Spleen (tissue), 11 donors: ENCODE measurements at regions not wholly inside any gene's neighbourhood (a gene's known extent, or its start where the extent isn't known, plus 50 kb on each side); places are given as distances from the start of the nearest gene placed in this dataset.

ENCODE experiments used
- DNase-seq: peaks from one replicate; pipeline ENCODE4 v3.0.0-alpha.2; 2020
- H3K27ac ChIP-seq, 8 donors: fragments of 200-600 bp; sonication (generic) in 7 of 8; 1 replicate in 4 of 8; 2 replicates in 4 of 8; pipeline versions ENCODE4 v1.5.0 to v1.8.0; 2016 to 2021; ENCODE audit warnings: inconsistent platforms in 4 of 8, mild to moderate bottlenecking in 4 of 8, moderate library complexity in 1 of 8
- H3K27me3 ChIP-seq, 7 donors: fragments of 200-600 bp; sonication (generic) in 6 of 7; replicated peaks in 1 of 7; 1 replicate in 4 of 7; 2 replicates in 3 of 7; pipeline versions ENCODE4 v1.5.0 to v1.8.0; 2016 to 2021; ENCODE audit warnings: inconsistent platforms in 3 of 7, mild to moderate bottlenecking in 1 of 7
- H3K36me3 ChIP-seq, 6 donors: fragments of 200-600 bp; sonication (generic) in 5 of 6; 1 replicate in 4 of 6; 2 replicates in 2 of 6; pipeline versions ENCODE4 v1.5.0 to v1.8.0; 2016 to 2021; ENCODE audit warnings: inconsistent platforms in 2 of 6
- H3K4me1 ChIP-seq, 6 donors: fragments of 200-600 bp; sonication (generic) in 5 of 6; 1 replicate in 3 of 6; 2 replicates in 3 of 6; pipeline versions ENCODE4 v1.5.0 to v1.8.0; 2016 to 2021; ENCODE audit warnings: inconsistent platforms in 3 of 6
- H3K4me3 ChIP-seq, 8 donors: fragments of 200-600 bp; sonication (generic) in 7 of 8; 1 replicate in 4 of 8; 2 replicates in 4 of 8; pipeline versions ENCODE4 v1.5.0 to v1.8.0; 2016 to 2021; ENCODE audit warnings: inconsistent platforms in 4 of 8, mild to moderate bottlenecking in 4 of 8, moderate library complexity in 2 of 8
- H3K9me3 ChIP-seq, 8 donors: fragments of 200-600 bp; sonication (generic) in 7 of 8; 1 replicate in 4 of 8; 2 replicates in 4 of 8; pipeline versions ENCODE4 v1.5.0 to v1.8.0; 2016 to 2021; ENCODE audit warnings: inconsistent platforms in 4 of 8
- POLR2A ChIP-seq, 3 donors: fragments of 450-650 bp; IDR thresholded peaks; one replicate each; pipeline ENCODE4 v1.5.1; 2017; ENCODE audit warnings: antibody characterized with exemption in 3 of 3, mild to moderate bottlenecking in 1 of 3
- POLR2AphosphoS5 ChIP-seq, 3 donors: sonication (generic); formaldehyde crosslinking; IDR thresholded peaks; one replicate each; pipeline ENCODE4 v1.5.1; 2017; ENCODE audit warnings: antibody characterized with exemption in 3 of 3
- WGBS, 5 donors: extraction: QIAGEN DNeasy Blood & Tissue Kit in 3 of 5; methylation state at CpG; one replicate each; pipeline versions ENCODE4 v1.1.5 to v1.1.7; 2013 to 2018; 5-methylcytosine and 5-hydroxymethylcytosine counted together
- intact Hi-C: fragments of 100-400 bp; cut with DNase I; formaldehyde crosslinking; loops from one replicate; pipeline ENCODE4 v1.15.0; 2023; ENCODE audit warnings: low total_unique reads
- TF ChIP-seq, protein P1 (sequence below), 11 experiments: fragments of 200-600 bp in 7 of 11; fragments of 450-650 bp in 4 of 11; sonication (generic) in 4 of 11; IDR thresholded peaks in 8 of 11; conservative IDR thresholded peaks in 3 of 11; 1 replicate in 7 of 11; 2 replicates in 4 of 11; pipeline versions ENCODE4 v1.4.0 to v1.8.0; 2016 to 2021; ENCODE audit warnings: antibody characterized with exemption in 11 of 11, inconsistent platforms in 4 of 11, mild to moderate bottlenecking in 1 of 11
- donor health status: healthy with polysubstance abuse.
- donor health status: DM: no; HTN: no; CAD: no; lungs with moderate emphysema.
- donor health status: DM: no; HTN: no; CAD: no.
- donor health status: Bipolar disorder and iron deficiency.
- donor health status: healthy.
- donor health status: DM: no; HTN: no; CAD: no.
- donor health status: DM: yes; HTN: yes; CAD: no.

DNA sequence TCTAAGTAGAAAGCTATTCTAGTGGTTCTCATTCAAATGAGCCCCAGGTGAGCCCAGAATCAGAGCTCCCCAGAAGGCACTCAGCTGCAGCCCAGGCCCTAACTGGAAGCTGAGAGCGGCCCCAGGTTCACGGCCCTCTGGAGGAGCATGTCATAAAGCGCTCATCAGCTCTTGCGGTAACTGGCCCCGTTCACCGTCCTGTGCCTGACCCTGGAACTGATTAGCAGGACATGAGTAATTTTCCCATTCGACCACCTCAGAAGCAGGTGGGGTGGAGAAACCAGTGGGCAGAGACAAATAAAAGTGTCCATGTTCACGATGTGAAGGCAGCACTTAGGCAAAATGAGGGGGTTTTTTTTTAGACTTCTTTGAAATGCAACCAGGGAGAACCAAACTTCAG lies 136.1 kb upstream of the LYZL2 start:
- DNase-seq, result no peak

DNA sequence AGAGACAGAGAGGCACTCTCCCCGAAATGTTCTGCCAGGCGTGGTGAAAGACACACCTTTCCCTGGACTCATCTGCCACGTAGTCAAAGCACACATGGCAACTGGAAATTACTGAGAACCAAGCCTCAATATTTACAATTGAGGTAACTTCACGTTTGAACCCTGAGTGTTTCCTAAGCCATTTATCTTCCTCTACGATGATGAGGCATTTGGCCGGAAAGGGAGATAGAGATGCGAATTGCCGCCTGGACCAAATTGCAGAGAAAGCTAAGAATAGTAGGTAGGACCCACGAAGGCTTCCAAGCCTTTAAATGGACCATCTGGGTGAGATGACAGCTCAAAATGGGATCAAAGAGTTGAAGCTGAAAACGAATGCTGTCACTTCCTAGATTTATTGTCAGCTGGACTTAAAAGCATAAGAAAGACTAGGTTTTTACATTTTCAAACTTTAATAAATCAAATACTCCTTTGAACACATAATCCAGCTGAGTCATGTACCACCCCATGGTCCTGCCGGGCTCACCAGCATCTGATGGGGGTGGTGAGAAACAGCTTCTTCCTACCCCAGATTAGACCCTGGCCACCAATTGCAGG lies 135.6 kb upstream of the LYZL2 start:
- no peak for TF ChIP-seq POLR2AphosphoS5 (IDR thresholded peaks at IDR 0.05)
- TF ChIP-seq, protein P1, sequence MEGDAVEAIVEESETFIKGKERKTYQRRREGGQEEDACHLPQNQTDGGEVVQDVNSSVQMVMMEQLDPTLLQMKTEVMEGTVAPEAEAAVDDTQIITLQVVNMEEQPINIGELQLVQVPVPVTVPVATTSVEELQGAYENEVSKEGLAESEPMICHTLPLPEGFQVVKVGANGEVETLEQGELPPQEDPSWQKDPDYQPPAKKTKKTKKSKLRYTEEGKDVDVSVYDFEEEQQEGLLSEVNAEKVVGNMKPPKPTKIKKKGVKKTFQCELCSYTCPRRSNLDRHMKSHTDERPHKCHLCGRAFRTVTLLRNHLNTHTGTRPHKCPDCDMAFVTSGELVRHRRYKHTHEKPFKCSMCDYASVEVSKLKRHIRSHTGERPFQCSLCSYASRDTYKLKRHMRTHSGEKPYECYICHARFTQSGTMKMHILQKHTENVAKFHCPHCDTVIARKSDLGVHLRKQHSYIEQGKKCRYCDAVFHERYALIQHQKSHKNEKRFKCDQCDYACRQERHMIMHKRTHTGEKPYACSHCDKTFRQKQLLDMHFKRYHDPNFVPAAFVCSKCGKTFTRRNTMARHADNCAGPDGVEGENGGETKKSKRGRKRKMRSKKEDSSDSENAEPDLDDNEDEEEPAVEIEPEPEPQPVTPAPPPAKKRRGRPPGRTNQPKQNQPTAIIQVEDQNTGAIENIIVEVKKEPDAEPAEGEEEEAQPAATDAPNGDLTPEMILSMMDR (IDR thresholded peaks at IDR 0.05 in 8 of 11, conservative IDR thresholded peaks at IDR 0.05 in 3 of 11), result no peak
- Histone ChIP-seq H3K36me3 (no peaks in the 10 kb centered on the region), H3K27me3 (no peaks in the 10 kb centered on the region), H3K27ac (no peak overlapping the region), H3K4me3 (no peak overlapping the region), H3K4me1 (peaks cover 0 to 4% (median 0%) of the 10 kb centered on the region in 6 donors), H3K9me3 (peaks cover 0 to 22% (median 10%) of the 10 kb centered on the region in 8 donors)
- intact Hi-C loops, result no loop called here
- DNase-seq, result no peak
- 56 to 81% (median 69%) methylated on average over 11 of the region's 11 CpGs for WGBS, 5 donors

More for the DNA sequence above, 136.1 kb upstream of the LYZL2 start:
- 78 to 88% (median 84%) methylated on average over 6 to 8 of the region's 8 CpGs for WGBS, 5 donors
- Histone ChIP-seq H3K36me3 (no peaks in the 10 kb centered on the region), H3K9me3 (peaks cover 4 to 27% (median 15%) of the 10 kb centered on the region in 8 donors), H3K4me3 (no peak overlapping the region), H3K27ac (no peak overlapping the region), H3K4me1 (peaks cover 0 to 4% (median 0%) of the 10 kb centered on the region in 6 donors), H3K27me3 (no peaks in the 10 kb centered on the region)
- intact Hi-C loops, result no loop called here
- TF ChIP-seq POLR2AphosphoS5 (IDR thresholded peaks at IDR 0.05), result no peak
- TF ChIP-seq POLR2A (IDR thresholded peaks at IDR 0.05), result no peak

DNA sequence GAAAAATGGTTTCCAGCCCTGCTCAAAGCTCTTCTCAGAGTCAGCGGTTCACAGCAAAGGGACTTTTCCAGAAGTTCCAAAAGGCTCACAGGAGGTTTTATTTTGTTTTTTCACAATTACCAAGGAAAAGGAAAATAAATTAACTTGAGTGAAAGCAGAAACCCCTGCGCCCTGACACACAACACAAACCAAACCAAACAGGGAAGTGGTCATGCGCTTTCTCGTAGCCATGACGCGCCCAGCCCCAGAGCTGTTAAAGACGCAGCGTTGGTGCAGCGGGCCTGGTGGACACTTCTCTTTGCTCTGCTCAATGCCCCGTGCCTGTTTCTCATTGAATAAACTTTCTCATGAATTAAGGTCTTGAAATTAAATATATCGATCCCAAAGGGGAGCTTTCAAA lies 134.4 kb upstream of the LYZL2 start:
- Histone ChIP-seq H3K4me1 (peaks cover 0 to 4% (median 0%) of the 10 kb centered on the region in 6 donors), H3K36me3 (no peaks in the 10 kb centered on the region), H3K27ac (no peak overlapping the region), H3K27me3 (no peaks in the 10 kb centered on the region), H3K9me3 (peaks cover 0 to 12% (median 0%) of the 10 kb centered on the region in 8 donors), H3K4me3 (no peak overlapping the region)
- intact Hi-C loops, result no loop called here
- WGBS, 5 donors, result 42 to 59% (median 48%) methylated on average over 11 of the region's 11 CpGs
- DNase-seq, result no peak
- TF ChIP-seq POLR2A (IDR thresholded peaks at IDR 0.05) (no peak), POLR2AphosphoS5 (IDR thresholded peaks at IDR 0.05) (no peak)
- TF ChIP-seq, protein P1 (IDR thresholded peaks at IDR 0.05 in 8 of 11, conservative IDR thresholded peaks at IDR 0.05 in 3 of 11), result no peak

DNA sequence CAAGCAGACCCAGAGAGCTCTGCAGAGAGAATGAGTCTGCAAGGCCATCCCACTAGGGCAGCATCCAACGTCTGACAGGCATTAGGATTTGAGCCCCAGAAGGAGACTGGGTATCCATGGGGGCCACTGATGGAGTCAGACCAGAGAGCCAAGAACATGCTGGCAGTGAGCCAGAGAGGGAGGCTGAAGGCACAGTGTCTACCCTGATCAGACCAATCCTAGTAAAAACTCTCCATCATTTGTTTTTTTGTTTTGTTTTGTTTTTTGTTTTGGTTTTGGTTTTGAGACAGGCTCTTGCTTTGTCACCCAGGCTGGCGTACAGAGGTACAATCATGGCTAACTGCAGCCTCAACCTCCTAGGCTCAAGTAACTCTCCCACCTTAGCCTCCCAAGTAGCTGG lies 133.1 kb upstream of the LYZL2 start:
- DNase-seq, result no peak
- intact Hi-C loops, result no loop called here
- H3K36me3 ChIP-seq, result no peaks in the 10 kb centered on the region
- 77 to 84% (median 80%) methylated on average over 2 of the region's 2 CpGs for WGBS, 5 donors
- peaks cover 0 to 4% (median 0%) of the 10 kb centered on the region in 6 donors for H3K4me1 ChIP-seq
- H3K27ac ChIP-seq, result no peak overlapping the region
- H3K9me3 ChIP-seq, result peaks cover 0 to 7% (median 0%) of the 10 kb centered on the region in 8 donors
- no peaks in the 10 kb centered on the region for H3K27me3 ChIP-seq
- no peak overlapping the region for H3K4me3 ChIP-seq
- TF ChIP-seq POLR2AphosphoS5 (IDR thresholded peaks at IDR 0.05) (no peak), POLR2A (IDR thresholded peaks at IDR 0.05) (no peak)
- TF ChIP-seq, protein P1 (IDR thresholded peaks at IDR 0.05 in 8 of 11, conservative IDR thresholded peaks at IDR 0.05 in 3 of 11), result no peak
